ENCODE measurements at regions not wholly inside any gene's neighbourhood (a gene's known extent, or its start where the extent isn't known, plus 50 kb on each side); places are given as distances from the start of the nearest gene placed in this dataset.

- intact Hi-C loops (cut with micrococcal nuclease) = no loop called here
- H3K4me1 Mint-ChIP-seq = no peaks in the 10 kb centered on the region
- Histone ChIP-seq H3K4me3 (replicated peaks in 1 of 3; ENCODE audit: low read depth in 2 of 3, low read length in 3 of 3) (no peak overlapping the region), H4K20me1 (ENCODE audit: insufficient read depth, low read length) (no peaks in the 10 kb centered on the region), H3K9ac (ENCODE audit: insufficient read depth, low read length, poor library complexity, severe bottlenecking) (no peak overlapping the region), H3K79me2 (ENCODE audit: insufficient read depth, low read length) (no peaks in the 10 kb centered on the region), H3K4me1 (ENCODE audit: control insufficient read depth in 1 of 2, insufficient read depth in 2 of 2, low read length in 2 of 2) (no peaks in the 10 kb centered on the region), H2AFZ (ENCODE audit: insufficient read depth, low read depth, low read length, poor library complexity, severe bottlenecking) (no peak overlapping the region), H3K36me3 (replicated peaks in 1 of 2; ENCODE audit: control insufficient read depth in 1 of 2, insufficient read depth in 2 of 2, low read length in 2 of 2) (no peaks in the 10 kb centered on the region), H3K27ac (ENCODE audit: low read depth in 1 of 2, low read length in 2 of 2) (no peak overlapping the region), H3K27me3 (ENCODE audit: control insufficient read depth in 2 of 2, insufficient read depth in 2 of 2, low read length in 2 of 2) (no peaks in the 10 kb centered on the region), H3K9me3 (replicated peaks in 1 of 2; ENCODE audit: control insufficient read depth in 1 of 2, insufficient read depth in 1 of 2, low read length in 2 of 2) (no peaks in the 10 kb centered on the region), H3K4me2 (replicated peaks; ENCODE audit: extremely low read depth, low read length, poor library complexity, severe bottlenecking) (no peak overlapping the region)
- TF ChIP-seq CTCF (IDR thresholded peaks at IDR 0.05) = no peak
- DNase-seq = no peak
- H3K4me3 Mint-ChIP-seq = no peak overlapping the region
- 31% methylated on average over 1 of the region's 2 CpGs for whole genome bisulfite sequencing (ENCODE audit: insufficient coverage)
- peaks cover 0 to 5% (median 0%) of the 10 kb centered on the region in 7 donors for H3K9me3 Mint-ChIP-seq
- peaks cover 0 to 1% (median 0%) of the 10 kb centered on the region in 3 donors for H3K27me3 Mint-ChIP-seq (ENCODE audit: low read depth in 3 of 3)
- H3K36me3 Mint-ChIP-seq = no peaks in the 10 kb centered on the region
- H3K27ac Mint-ChIP-seq = no peak overlapping the region
These were observed 651.1 kb upstream of the TBX3 start for GRCh38 chr12:115335048-115335447.

GRCh38 chr12:115332945-115333344, 649.0 kb upstream of the TBX3 start:
- Histone ChIP-seq H4K20me1 (ENCODE audit: insufficient read depth, low read length) (no peaks in the 10 kb centered on the region), H3K27ac (ENCODE audit: low read depth in 1 of 2, low read length in 2 of 2) (no peak overlapping the region), H3K9me3 (replicated peaks in 1 of 2; ENCODE audit: control insufficient read depth in 1 of 2, insufficient read depth in 1 of 2, low read length in 2 of 2) (no peaks in the 10 kb centered on the region), H3K9ac (ENCODE audit: insufficient read depth, low read length, poor library complexity, severe bottlenecking) (no peak overlapping the region), H3K27me3 (ENCODE audit: control insufficient read depth in 2 of 2, insufficient read depth in 2 of 2, low read length in 2 of 2) (no peaks in the 10 kb centered on the region), H3K4me2 (replicated peaks; ENCODE audit: extremely low read depth, low read length, poor library complexity, severe bottlenecking) (no peak overlapping the region), H3K79me2 (ENCODE audit: insufficient read depth, low read length) (no peaks in the 10 kb centered on the region), H3K4me1 (ENCODE audit: control insufficient read depth in 1 of 2, insufficient read depth in 2 of 2, low read length in 2 of 2) (no peaks in the 10 kb centered on the region), H3K36me3 (replicated peaks in 1 of 2; ENCODE audit: control insufficient read depth in 1 of 2, insufficient read depth in 2 of 2, low read length in 2 of 2) (no peaks in the 10 kb centered on the region), H2AFZ (ENCODE audit: insufficient read depth, low read depth, low read length, poor library complexity, severe bottlenecking) (no peak overlapping the region), H3K4me3 (replicated peaks in 1 of 3; ENCODE audit: low read depth in 2 of 3, low read length in 3 of 3) (no peak overlapping the region)
- Mint-ChIP-seq H3K36me3 (no peaks in the 10 kb centered on the region), H3K9me3 (peaks cover 0 to 5% (median 0%) of the 10 kb centered on the region in 7 donors), H3K27me3 (ENCODE audit: low read depth in 3 of 3) (peaks cover 0 to 3% (median 0%) of the 10 kb centered on the region in 3 donors), H3K27ac (no peak overlapping the region), H3K4me1 (no peaks in the 10 kb centered on the region), H3K4me3 (no peak overlapping the region)
- TF ChIP-seq CTCF (IDR thresholded peaks at IDR 0.05) = no peak
- no peak for DNase-seq
- intact Hi-C loops (cut with micrococcal nuclease) = no loop called here
